ENCODE measurements at regions not wholly inside any gene's neighbourhood (a gene's known extent, or its start where the extent isn't known, plus 50 kb on each side); places are given as distances from the start of the nearest gene placed in this dataset.

DNA sequence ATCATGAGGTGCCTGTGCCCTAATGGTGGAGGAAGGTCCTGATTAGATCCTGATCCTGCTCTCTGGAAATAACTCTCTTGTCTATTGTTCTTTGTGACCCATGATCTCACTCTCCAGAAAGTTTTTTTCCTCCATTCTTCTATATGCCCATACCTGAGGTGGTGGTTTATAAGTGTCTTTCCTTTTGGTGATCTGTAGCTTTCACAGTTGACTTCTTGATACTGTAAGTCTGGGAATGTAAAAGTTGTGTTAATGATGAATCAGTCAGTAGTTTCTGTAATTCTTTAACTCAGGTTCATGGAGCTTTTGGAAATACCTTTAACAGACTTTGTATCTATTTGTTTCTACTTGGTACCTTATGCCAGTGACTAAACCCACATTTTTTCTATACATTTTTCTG lies 444.0 kb upstream of the FLRT2 start:
- DNase-seq (ENCODE audit: extremely low read depth, insufficient read length), result no peak
- Histone ChIP-seq H3K4me3 (replicated peaks; ENCODE audit: low read depth, low read length) (no peak overlapping the region), H3K36me3 (ENCODE audit: control insufficient read depth, insufficient read depth, low read length) (no peaks in the 10 kb centered on the region), H3K27me3 (replicated peaks; ENCODE audit: control insufficient read depth, insufficient read depth, low read length) (no peaks in the 10 kb centered on the region)
- TF ChIP-seq, protein P1, sequence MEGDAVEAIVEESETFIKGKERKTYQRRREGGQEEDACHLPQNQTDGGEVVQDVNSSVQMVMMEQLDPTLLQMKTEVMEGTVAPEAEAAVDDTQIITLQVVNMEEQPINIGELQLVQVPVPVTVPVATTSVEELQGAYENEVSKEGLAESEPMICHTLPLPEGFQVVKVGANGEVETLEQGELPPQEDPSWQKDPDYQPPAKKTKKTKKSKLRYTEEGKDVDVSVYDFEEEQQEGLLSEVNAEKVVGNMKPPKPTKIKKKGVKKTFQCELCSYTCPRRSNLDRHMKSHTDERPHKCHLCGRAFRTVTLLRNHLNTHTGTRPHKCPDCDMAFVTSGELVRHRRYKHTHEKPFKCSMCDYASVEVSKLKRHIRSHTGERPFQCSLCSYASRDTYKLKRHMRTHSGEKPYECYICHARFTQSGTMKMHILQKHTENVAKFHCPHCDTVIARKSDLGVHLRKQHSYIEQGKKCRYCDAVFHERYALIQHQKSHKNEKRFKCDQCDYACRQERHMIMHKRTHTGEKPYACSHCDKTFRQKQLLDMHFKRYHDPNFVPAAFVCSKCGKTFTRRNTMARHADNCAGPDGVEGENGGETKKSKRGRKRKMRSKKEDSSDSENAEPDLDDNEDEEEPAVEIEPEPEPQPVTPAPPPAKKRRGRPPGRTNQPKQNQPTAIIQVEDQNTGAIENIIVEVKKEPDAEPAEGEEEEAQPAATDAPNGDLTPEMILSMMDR (IDR thresholded peaks at IDR 0.05; ENCODE audit: insufficient read depth, low read length, poor library complexity, severe bottlenecking), result no peak

DNA sequence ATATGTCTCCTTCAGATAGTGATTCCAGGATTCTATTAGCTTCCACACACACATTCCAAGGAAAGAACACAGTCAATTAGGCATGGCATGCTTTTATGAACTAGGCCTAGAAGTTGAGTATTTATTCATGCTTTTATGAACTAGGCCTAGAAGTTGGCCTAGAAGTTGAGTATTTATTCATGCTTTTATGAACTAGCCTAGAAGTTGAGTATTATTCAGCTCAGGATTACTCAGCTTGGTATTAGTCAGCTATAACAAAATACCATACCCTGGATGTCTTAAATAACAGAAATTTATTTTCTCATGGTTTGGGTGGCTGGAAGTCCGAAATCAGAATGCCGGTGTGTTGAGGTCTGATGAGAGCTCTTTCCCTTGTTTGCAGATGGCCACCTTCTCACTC lies 442.7 kb upstream of the FLRT2 start:
- Histone ChIP-seq H3K36me3 (ENCODE audit: control insufficient read depth, insufficient read depth, low read length) (no peaks in the 10 kb centered on the region), H3K27me3 (replicated peaks; ENCODE audit: control insufficient read depth, insufficient read depth, low read length) (no peaks in the 10 kb centered on the region), H3K4me3 (replicated peaks; ENCODE audit: low read depth, low read length) (no peak overlapping the region)
- TF ChIP-seq, protein P1 (IDR thresholded peaks at IDR 0.05; ENCODE audit: insufficient read depth, low read length, poor library complexity, severe bottlenecking), result no peak
- DNase-seq (ENCODE audit: extremely low read depth, insufficient read length), result no peak

DNA sequence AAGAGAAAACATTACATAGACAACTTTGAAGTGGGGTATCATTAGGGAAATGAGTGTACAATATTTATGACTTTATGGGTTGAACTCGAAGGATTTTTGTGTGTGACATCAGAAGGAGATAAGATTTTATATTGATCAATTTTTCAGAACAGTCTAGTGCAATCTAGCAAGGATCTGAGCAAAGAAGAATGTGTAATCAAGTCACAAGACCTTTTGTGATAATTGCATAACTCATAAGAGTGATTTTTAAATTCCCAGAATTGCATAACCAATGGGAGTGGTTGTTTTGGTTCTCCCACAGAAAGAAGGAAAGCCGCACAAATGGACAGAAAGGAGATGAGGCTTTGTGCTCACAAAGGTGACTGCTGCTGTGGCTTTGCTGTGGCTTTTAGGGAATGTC lies 441.8 kb upstream of the FLRT2 start:
- DNase-seq (ENCODE audit: extremely low read depth, insufficient read length), result no peak
- Histone ChIP-seq H3K4me3 (replicated peaks; ENCODE audit: low read depth, low read length) (no peak overlapping the region), H3K36me3 (ENCODE audit: control insufficient read depth, insufficient read depth, low read length) (no peaks in the 10 kb centered on the region), H3K27me3 (replicated peaks; ENCODE audit: control insufficient read depth, insufficient read depth, low read length) (no peaks in the 10 kb centered on the region)
- TF ChIP-seq, protein P1 (IDR thresholded peaks at IDR 0.05; ENCODE audit: insufficient read depth, low read length, poor library complexity, severe bottlenecking), result no peak

DNA sequence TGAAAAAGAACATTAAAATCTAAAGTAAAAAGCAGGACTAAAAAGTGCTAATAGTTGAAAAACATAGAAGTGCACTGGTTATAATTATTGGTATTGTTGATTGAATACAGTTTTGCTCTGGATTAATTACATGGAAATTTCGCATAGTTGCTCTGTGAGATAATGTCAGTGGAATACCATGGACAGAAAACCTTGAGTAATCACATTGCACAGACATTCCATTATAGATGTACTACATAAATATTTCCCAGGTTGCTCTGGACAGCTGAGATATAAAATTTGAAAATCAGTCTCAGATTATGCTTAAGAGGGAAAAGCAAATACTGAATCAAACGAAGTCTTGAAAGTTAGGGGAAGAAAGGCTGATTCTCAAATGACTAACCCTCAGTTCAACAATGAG lies 439.3 kb upstream of the FLRT2 start:
- DNase-seq (ENCODE audit: extremely low read depth, insufficient read length), result no peak

DNA sequence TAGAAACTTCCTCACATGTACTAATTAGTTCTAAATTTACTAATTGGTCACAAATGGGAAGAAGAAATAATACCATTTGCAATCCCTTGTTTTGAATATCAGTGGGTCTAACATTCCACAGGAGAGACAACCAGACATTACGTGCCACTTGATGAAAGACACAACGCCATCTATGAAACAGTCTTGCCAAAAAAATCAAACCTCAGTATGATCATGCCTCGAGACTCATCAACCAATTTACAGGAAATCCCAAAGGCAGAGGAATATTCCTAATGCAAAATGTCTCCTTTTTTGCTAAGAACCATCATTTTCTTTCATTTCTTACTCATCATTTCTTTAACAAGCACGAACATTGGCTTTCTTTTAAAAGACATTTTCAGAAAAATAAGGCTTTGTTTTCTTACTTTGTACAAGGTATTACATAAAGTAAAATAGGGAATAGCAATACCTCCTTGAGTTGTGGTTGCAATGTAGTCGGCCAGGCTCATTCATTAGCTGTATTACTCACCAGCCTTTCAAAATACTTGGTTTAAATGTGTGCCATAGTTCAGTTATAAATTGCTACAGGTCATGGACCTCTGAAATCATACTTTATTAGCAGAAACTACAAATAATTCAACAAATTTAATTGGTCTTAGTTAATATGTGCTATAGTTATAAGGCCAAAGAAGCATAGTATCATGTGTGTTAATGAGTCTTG lies 436.2 kb upstream of the FLRT2 start:
- H3K27me3 ChIP-seq (replicated peaks; ENCODE audit: control insufficient read depth, insufficient read depth, low read length), result no peaks in the 10 kb centered on the region
- DNase-seq (ENCODE audit: extremely low read depth, insufficient read length), result no peak
- TF ChIP-seq, protein P1 (IDR thresholded peaks at IDR 0.05; ENCODE audit: insufficient read depth, low read length, poor library complexity, severe bottlenecking), result no peak
- H3K4me3 ChIP-seq (replicated peaks; ENCODE audit: low read depth, low read length), result no peak overlapping the region
- no peaks in the 10 kb centered on the region for H3K36me3 ChIP-seq (ENCODE audit: control insufficient read depth, insufficient read depth, low read length)

More for the DNA sequence above, 439.3 kb upstream of the FLRT2 start:
- Histone ChIP-seq H3K4me3 (replicated peaks; ENCODE audit: low read depth, low read length) (no peak overlapping the region), H3K36me3 (ENCODE audit: control insufficient read depth, insufficient read depth, low read length) (no peaks in the 10 kb centered on the region), H3K27me3 (replicated peaks; ENCODE audit: control insufficient read depth, insufficient read depth, low read length) (no peaks in the 10 kb centered on the region)
- TF ChIP-seq, protein P1 (IDR thresholded peaks at IDR 0.05; ENCODE audit: insufficient read depth, low read length, poor library complexity, severe bottlenecking), result no peak

DNA sequence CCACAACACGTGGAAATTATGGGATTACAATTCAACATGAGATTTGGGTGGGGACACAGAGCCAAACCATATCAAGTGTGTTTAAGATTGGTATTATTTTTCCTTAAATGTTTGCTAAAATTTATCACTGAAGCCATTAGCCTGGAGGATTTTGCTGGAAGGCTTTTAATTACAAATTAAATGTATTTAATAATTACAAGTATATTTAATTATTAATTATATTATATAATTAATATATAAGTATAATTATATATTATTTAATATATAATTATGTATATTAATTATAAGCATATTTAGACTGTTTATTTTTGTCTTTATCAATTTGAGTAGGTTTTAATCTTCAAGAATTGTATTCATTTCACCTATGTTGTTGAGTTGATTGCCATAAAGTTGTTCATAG lies 427.4 kb upstream of the FLRT2 start:
- DNase-seq (ENCODE audit: extremely low read depth, insufficient read length), result no peak
- TF ChIP-seq, protein P1 (IDR thresholded peaks at IDR 0.05; ENCODE audit: insufficient read depth, low read length, poor library complexity, severe bottlenecking), result no peak
- Histone ChIP-seq H3K4me3 (replicated peaks; ENCODE audit: low read depth, low read length) (no peak overlapping the region), H3K36me3 (ENCODE audit: control insufficient read depth, insufficient read depth, low read length) (no peaks in the 10 kb centered on the region), H3K27me3 (replicated peaks; ENCODE audit: control insufficient read depth, insufficient read depth, low read length) (no peaks in the 10 kb centered on the region)
